Hepatocyte (in vitro differentiated cells): ENCODE measurements at regions not wholly inside any gene's neighbourhood (a gene's known extent, or its start where the extent isn't known, plus 50 kb on each side); places are given as distances from the start of the nearest gene placed in this dataset.

Source experiments
- CTCF ChIP-seq: fragments of 200-600 bp; sonication (generic); IDR thresholded peaks from 2 replicates; pipeline ENCODE4 v1.5.1; 2016; ENCODE audit warnings: antibody characterized with exemption, mild to moderate bottlenecking; ENCODE audit not compliant: poor library complexity
- EZH2 ChIP-seq: fragments of 200-600 bp; sonication (generic); IDR thresholded peaks from 2 replicates; pipeline ENCODE4 v1.6.1; 2016; ENCODE audit warnings: antibody characterized with exemption, mild to moderate bottlenecking, borderline replicate concordance
- EZH2phosphoT487 ChIP-seq: fragments of 200-600 bp; sonication (generic); IDR thresholded peaks from one replicate; pipeline ENCODE4 v1.6.1; 2018; ENCODE audit warnings: antibody characterized with exemption, mild to moderate bottlenecking, low read depth, moderate library complexity; ENCODE audit not compliant: unreplicated experiment, severe bottlenecking

- TF ChIP-seq CTCF = no peak
- no peak for TF ChIP-seq EZH2
- no peak for TF ChIP-seq EZH2phosphoT487
Observed at GRCh38 chr7:49150486-49150885, 226.1 kb downstream of the CDC14C start.
